ACHN (cell line): ENCODE measurements at regions not wholly inside any gene's neighbourhood (a gene's known extent, or its start where the extent isn't known, plus 50 kb on each side); places are given as distances from the start of the nearest gene placed in this dataset.
"Not testable (repeated sequence)": the region's sequence is repeated elsewhere in the genome, so short reads cannot be mapped to it uniquely, and the experiment has no call there.

Experiments used
- DNase-seq: peaks from one replicate; pipeline ENCODE4 v3.0.0-alpha.2; 2015
- in situ Hi-C: cut with HindIII; loops from 2 replicates; pipeline ENCODE4 v1.10.0; 2017; ENCODE audit warnings: low sequenced_read_pairs, low pct_ligation_motif_present, low pct_unique_long_range_greater_than_20kb

GRCh38 chr9:107594908-107595530, 105.5 kb upstream of the KLF4 start:
- in situ Hi-C loops = no loop called here
- DNase-seq = no peak

GRCh38 chr9:107593224-107593870, 103.8 kb upstream of the KLF4 start:
- in situ Hi-C loops = no loop called here
- no peak for DNase-seq

- no peak for DNase-seq
- in situ Hi-C loops = no loop called here
Observed at GRCh38 chr9:107592424-107592823, 102.9 kb upstream of the KLF4 start.

GRCh38 chr9:107591781-107592180, 102.2 kb upstream of the KLF4 start:
- in situ Hi-C loops = no loop called here
- DNase-seq = no peak

GRCh38 chr9:107588393-107588792, 98.8 kb upstream of the KLF4 start:
- in situ Hi-C loops = no loop called here
- DNase-seq = no peak

GRCh38 chr9:107587191-107587963, 97.8 kb upstream of the KLF4 start:
- DNase-seq = no peak
- in situ Hi-C loops = no loop called here

- no peak for DNase-seq
- in situ Hi-C loops = no loop called here
Observed at GRCh38 chr9:107586493-107586892, 96.9 kb upstream of the KLF4 start.

GRCh38 chr9:107585465-107585864, 95.9 kb upstream of the KLF4 start:
- in situ Hi-C loops = no loop called here
- no peak for DNase-seq

GRCh38 chr9:107584944-107585343, 95.4 kb upstream of the KLF4 start:
- in situ Hi-C loops = no loop called here
- no peak for DNase-seq

GRCh38 chr9:107584186-107584585, 94.6 kb upstream of the KLF4 start:
- in situ Hi-C loops = no loop called here
- DNase-seq = no peak

- DNase-seq = no peak
- in situ Hi-C loops = no loop called here
Observed at GRCh38 chr9:107577140-107577776, 87.7 kb upstream of the KLF4 start.

GRCh38 chr9:107571148-107571547, 81.6 kb upstream of the KLF4 start:
- in situ Hi-C loops = no loop called here
- DNase-seq = no peak

GRCh38 chr9:107569174-107569573, 79.6 kb upstream of the KLF4 start:
- DNase-seq = no peak
- in situ Hi-C loops = no loop called here

GRCh38 chr9:107568406-107568805, 78.8 kb upstream of the KLF4 start:
- in situ Hi-C loops, DNase-seq: not testable (repeated sequence)

GRCh38 chr9:107567462-107567861, 77.9 kb upstream of the KLF4 start:
- no peak for DNase-seq
- in situ Hi-C loops = no loop called here

GRCh38 chr9:107566611-107567061, 77.1 kb upstream of the KLF4 start:
- in situ Hi-C loops = no loop called here
- DNase-seq = no peak

GRCh38 chr9:107562798-107563197, 73.2 kb upstream of the KLF4 start:
- in situ Hi-C loops = no loop called here
- DNase-seq = no peak

- no peak for DNase-seq
- in situ Hi-C loops = no loop called here
Observed at GRCh38 chr9:107559494-107560086, 70.0 kb upstream of the KLF4 start.
